ENCODE measurements at regions not wholly inside any gene's neighbourhood (a gene's known extent, or its start where the extent isn't known, plus 50 kb on each side); places are given as distances from the start of the nearest gene placed in this dataset.
"Not testable (repeated sequence)": the region's sequence is repeated elsewhere in the genome, so short reads cannot be mapped to it uniquely, and the experiment has no call there.

DNA sequence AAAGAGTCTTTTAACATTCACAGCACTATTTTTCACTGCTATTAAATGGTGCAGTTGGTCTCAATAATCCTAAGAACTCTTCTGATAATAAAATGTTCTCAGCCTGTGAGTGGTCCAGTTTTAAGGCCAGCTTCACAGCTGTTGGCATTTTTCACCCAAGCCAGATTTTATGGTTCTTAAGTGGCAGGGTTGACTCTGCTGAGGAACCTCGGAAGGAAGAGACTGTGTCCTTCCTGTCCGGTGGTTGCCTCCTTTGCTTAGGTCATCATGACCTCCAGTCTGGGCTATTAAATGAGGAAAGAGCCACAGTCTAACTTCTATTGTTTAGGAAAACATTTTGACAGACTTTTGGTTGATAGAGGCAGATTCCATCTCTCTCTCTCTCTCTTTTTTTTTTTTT is 112.5 kb upstream of the SERBP1 start:
- no peak for TF ChIP-seq YY1 (IDR thresholded peaks at IDR 0.05; ENCODE audit: insufficient read depth, insufficient read length)
- TF ChIP-seq SUZ12 (IDR thresholded peaks at IDR 0.05; ENCODE audit: extremely low read depth, insufficient read depth, insufficient read length), result no peak
- no peak for TF ChIP-seq ZNF274 (IDR thresholded peaks at IDR 0.05; ENCODE audit: low read depth, low read length)
- no peaks in the 10 kb centered on the region for H3K9me3 ChIP-seq (ENCODE audit: insufficient read depth, low read length)

DNA sequence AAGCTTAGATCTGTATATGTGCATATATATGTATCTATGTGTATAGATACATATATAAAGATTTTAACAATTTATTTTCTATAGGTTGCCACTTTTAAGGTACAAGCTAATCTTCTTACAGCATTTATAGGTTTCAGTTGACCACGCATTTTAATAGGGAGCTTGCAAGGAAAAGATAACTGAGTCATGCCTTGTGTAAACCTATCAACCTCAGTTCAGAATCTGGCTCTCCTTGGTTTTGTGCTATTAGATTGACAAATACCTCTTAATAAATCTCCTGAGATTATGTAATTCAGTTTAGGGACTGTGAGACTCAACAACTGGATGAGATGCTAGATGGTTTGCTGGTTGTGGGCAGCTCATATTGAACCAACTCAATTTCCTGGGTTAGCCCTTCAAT is 114.7 kb upstream of the SERBP1 start:
- Histone ChIP-seq H3K27me3 (ENCODE audit: insufficient read depth, insufficient read length) (no peaks in the 10 kb centered on the region), H3K4me3 (ENCODE audit: insufficient read length, low read depth) (no peak overlapping the region), H3K9me3 (ENCODE audit: insufficient read depth, low read length) (no peaks in the 10 kb centered on the region), H3K9ac (ENCODE audit: insufficient read length, low read depth) (no peak overlapping the region), H3K4me1 (ENCODE audit: insufficient read depth, insufficient read length) (no peaks in the 10 kb centered on the region), H3K36me3 (ENCODE audit: insufficient read depth, insufficient read length, low read length) (no peaks in the 10 kb centered on the region)
- TF ChIP-seq ZNF274 (IDR thresholded peaks at IDR 0.05; ENCODE audit: low read depth, low read length) (no peak), YY1 (IDR thresholded peaks at IDR 0.05; ENCODE audit: insufficient read depth, insufficient read length) (no peak), SUZ12 (IDR thresholded peaks at IDR 0.05; ENCODE audit: extremely low read depth, insufficient read depth, insufficient read length) (no peak)
- no peak for DNase-seq (ENCODE audit: low read depth, low spot score)

More for the DNA sequence above, 112.5 kb upstream of the SERBP1 start:
- no peak overlapping the region for H3K9ac ChIP-seq (ENCODE audit: insufficient read length, low read depth)
- H3K36me3 ChIP-seq (ENCODE audit: insufficient read depth, insufficient read length, low read length), result no peaks in the 10 kb centered on the region
- H3K27me3 ChIP-seq (ENCODE audit: insufficient read depth, insufficient read length), result no peaks in the 10 kb centered on the region
- H3K4me1 ChIP-seq (ENCODE audit: insufficient read depth, insufficient read length), result no peaks in the 10 kb centered on the region
- no peak overlapping the region for H3K4me3 ChIP-seq (ENCODE audit: insufficient read length, low read depth)
- no peak for DNase-seq (ENCODE audit: low read depth, low spot score)

DNA sequence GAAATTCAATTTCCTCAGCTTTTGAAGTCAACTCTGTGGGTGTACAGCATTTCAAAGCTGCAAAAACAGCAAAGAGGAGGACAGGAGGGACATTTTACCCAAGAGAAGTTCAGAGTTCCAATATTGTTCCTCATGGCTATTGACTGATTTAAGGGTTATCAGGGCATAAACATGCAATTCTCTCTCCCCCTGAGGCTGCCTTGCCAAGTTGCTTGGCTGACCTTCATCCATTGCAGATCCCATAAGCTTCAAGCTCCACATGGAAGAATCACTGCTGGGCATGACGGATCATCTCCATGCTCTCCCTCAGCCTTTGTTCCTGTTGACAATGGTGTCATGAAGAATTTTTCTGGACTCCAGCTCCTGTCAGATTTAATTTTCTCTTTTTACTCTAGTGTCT is 115.2 kb upstream of the SERBP1 start:
- no peak for DNase-seq (ENCODE audit: low read depth, low spot score)
- no peak overlapping the region for H3K4me3 ChIP-seq (ENCODE audit: insufficient read length, low read depth)
- no peak for TF ChIP-seq ZNF274 (IDR thresholded peaks at IDR 0.05; ENCODE audit: low read depth, low read length)
- TF ChIP-seq YY1 (IDR thresholded peaks at IDR 0.05; ENCODE audit: insufficient read depth, insufficient read length), result no peak
- no peak for TF ChIP-seq SUZ12 (IDR thresholded peaks at IDR 0.05; ENCODE audit: extremely low read depth, insufficient read depth, insufficient read length)

DNA sequence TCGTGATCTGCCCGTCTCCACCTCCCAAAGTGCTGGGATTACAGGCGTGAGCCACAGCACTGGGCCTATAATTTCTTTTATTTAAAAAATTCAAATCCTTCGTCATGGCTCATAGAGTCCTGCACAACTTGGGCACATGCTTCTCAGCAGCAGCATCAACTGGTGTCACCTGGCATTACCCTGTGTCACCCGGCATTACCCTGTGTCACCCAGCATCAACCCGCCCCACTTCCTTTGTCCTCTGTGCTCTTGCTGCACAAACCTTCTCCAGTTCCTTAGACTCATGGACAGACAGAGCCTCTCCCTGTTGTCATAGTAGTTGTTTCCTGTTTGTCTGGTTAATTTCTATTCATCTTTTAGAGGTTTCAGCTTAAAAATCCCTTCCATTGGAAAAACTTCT is 121.2 kb upstream of the SERBP1 start:
- no peak for DNase-seq (ENCODE audit: low read depth, low spot score)
- TF ChIP-seq ZNF274 (IDR thresholded peaks at IDR 0.05; ENCODE audit: low read depth, low read length) (no peak), SUZ12 (IDR thresholded peaks at IDR 0.05; ENCODE audit: extremely low read depth, insufficient read depth, insufficient read length) (no peak), YY1 (IDR thresholded peaks at IDR 0.05; ENCODE audit: insufficient read depth, insufficient read length) (no peak)
- H3K36me3 ChIP-seq (ENCODE audit: insufficient read depth, insufficient read length, low read length), result no peaks in the 10 kb centered on the region
- H3K9ac ChIP-seq (ENCODE audit: insufficient read length, low read depth), result no peak overlapping the region
- H3K4me3 ChIP-seq (ENCODE audit: insufficient read length, low read depth), result no peak overlapping the region
- H3K4me1 ChIP-seq (ENCODE audit: insufficient read depth, insufficient read length), result no peaks in the 10 kb centered on the region
- H3K9me3 ChIP-seq (ENCODE audit: insufficient read depth, low read length), result no peaks in the 10 kb centered on the region
- no peaks in the 10 kb centered on the region for H3K27me3 ChIP-seq (ENCODE audit: insufficient read depth, insufficient read length)

More for the DNA sequence above, 115.2 kb upstream of the SERBP1 start:
- Histone ChIP-seq H3K36me3 (ENCODE audit: insufficient read depth, insufficient read length, low read length) (no peaks in the 10 kb centered on the region), H3K9me3 (ENCODE audit: insufficient read depth, low read length) (no peaks in the 10 kb centered on the region), H3K4me1 (ENCODE audit: insufficient read depth, insufficient read length) (no peaks in the 10 kb centered on the region), H3K27me3 (ENCODE audit: insufficient read depth, insufficient read length) (no peaks in the 10 kb centered on the region), H3K9ac (ENCODE audit: insufficient read length, low read depth) (no peak overlapping the region)

DNA sequence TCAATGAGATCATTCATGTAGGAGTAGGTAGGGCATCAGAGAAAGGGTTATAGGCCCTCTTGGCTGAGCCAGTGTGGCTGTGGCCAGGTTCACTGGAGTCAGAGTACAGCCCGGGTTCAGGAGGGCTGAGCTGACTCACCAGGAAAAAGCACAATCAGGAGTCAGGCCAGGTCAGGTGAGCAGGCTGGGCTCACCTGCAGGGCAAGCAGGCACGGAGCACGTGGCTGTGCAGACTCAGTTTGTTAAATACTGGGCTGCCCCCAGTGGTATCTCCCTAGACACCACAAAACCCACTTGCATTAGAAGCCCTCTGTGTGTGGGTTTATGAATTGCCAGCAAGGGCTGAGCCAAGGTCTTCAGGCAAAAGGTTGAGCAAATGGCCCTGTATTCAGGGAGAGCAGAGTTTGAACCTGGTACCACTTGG is 122.1 kb upstream of the SERBP1 start:
- DNase-seq (ENCODE audit: low read depth, low spot score), result no peak
- Histone ChIP-seq H3K4me3 (ENCODE audit: insufficient read length, low read depth) (no peak overlapping the region), H3K9me3 (ENCODE audit: insufficient read depth, low read length) (no peaks in the 10 kb centered on the region), H3K4me1 (ENCODE audit: insufficient read depth, insufficient read length) (no peaks in the 10 kb centered on the region), H3K9ac (ENCODE audit: insufficient read length, low read depth) (no peak overlapping the region), H3K36me3 (ENCODE audit: insufficient read depth, insufficient read length, low read length) (no peaks in the 10 kb centered on the region), H3K27me3 (ENCODE audit: insufficient read depth, insufficient read length) (no peaks in the 10 kb centered on the region)
- TF ChIP-seq YY1 (IDR thresholded peaks at IDR 0.05; ENCODE audit: insufficient read depth, insufficient read length) (no peak), ZNF274 (IDR thresholded peaks at IDR 0.05; ENCODE audit: low read depth, low read length) (no peak), SUZ12 (IDR thresholded peaks at IDR 0.05; ENCODE audit: extremely low read depth, insufficient read depth, insufficient read length) (no peak)

GRCh38 chr1:67554204-67554603 is 124.0 kb upstream of the SERBP1 start:
- H3K36me3 ChIP-seq (ENCODE audit: insufficient read depth, insufficient read length, low read length); H3K4me3 ChIP-seq (ENCODE audit: insufficient read length, low read depth); H3K9me3 ChIP-seq (ENCODE audit: insufficient read depth, low read length); H3K9ac ChIP-seq (ENCODE audit: insufficient read length, low read depth); DNase-seq (ENCODE audit: low read depth, low spot score); H3K4me1 ChIP-seq (ENCODE audit: insufficient read depth, insufficient read length); H3K27me3 ChIP-seq (ENCODE audit: insufficient read depth, insufficient read length): not testable (repeated sequence)

DNA sequence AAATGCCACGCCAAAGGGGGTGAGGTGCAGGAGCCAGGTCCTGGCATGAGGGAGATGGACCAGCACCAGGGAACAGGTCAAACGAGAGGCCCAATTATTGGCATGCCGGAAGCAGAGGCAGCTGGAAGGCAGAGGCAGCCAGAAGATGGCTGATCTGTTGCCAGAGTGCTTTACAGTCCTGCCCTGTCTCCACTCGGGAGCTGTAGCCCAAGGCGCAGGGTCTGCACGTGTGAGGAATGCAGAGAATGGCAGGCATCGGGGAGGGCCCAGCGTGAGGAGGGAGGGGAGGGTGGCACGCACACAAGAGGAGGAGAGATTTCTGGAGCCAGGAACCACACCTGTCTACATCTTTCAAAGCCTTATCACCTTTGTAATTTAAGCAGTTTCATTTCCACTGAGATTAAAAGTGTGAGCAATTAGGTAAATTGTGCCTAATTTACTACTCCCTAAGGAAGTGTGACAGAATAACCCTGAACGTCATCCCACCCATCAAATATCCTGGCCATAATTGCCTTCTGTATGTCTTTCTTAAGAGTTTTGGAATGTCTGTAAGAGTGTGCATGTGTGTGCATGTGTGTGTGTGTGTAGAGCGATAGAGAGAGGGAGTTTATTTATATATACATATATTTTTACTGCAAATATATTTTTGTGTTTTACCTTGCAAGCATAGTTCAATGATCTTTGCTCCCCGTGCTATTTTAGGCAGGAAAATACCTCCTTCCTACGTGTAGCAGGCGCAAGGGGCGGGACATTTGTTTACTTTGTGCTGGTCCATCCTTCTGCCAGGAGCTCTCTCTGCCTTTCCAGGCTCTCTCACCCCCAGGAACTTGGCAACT is 125.5 kb upstream of the SERBP1 start:
- TF ChIP-seq SUZ12 (IDR thresholded peaks at IDR 0.05; ENCODE audit: extremely low read depth, insufficient read depth, insufficient read length), result no peak
- TF ChIP-seq ZNF274 (IDR thresholded peaks at IDR 0.05; ENCODE audit: low read depth, low read length), result no peak
- no peak for TF ChIP-seq YY1 (IDR thresholded peaks at IDR 0.05; ENCODE audit: insufficient read depth, insufficient read length)
- no peak for DNase-seq (ENCODE audit: low read depth, low spot score)
- H3K36me3 ChIP-seq (ENCODE audit: insufficient read depth, insufficient read length, low read length), result no peaks in the 10 kb centered on the region
- H3K27me3 ChIP-seq (ENCODE audit: insufficient read depth, insufficient read length), result no peaks in the 10 kb centered on the region
- no peak overlapping the region for H3K9ac ChIP-seq (ENCODE audit: insufficient read length, low read depth)
- no peaks in the 10 kb centered on the region for H3K9me3 ChIP-seq (ENCODE audit: insufficient read depth, low read length)
- H3K4me1 ChIP-seq (ENCODE audit: insufficient read depth, insufficient read length), result no peaks in the 10 kb centered on the region
- no peak overlapping the region for H3K4me3 ChIP-seq (ENCODE audit: insufficient read length, low read depth)

All from NT2/D1 (cell line).